Breast epithelium (tissue), 3 donors: ENCODE measurements at regions not wholly inside any gene's neighbourhood (a gene's known extent, or its start where the extent isn't known, plus 50 kb on each side); places are given as distances from the start of the nearest gene placed in this dataset.

ENCODE experiments used
- POLR2A ChIP-seq: fragments of 450-650 bp; IDR thresholded peaks from one replicate; pipeline ENCODE4 v1.6.1; 2016; ENCODE audit warnings: antibody characterized with exemption, mild to moderate bottlenecking, moderate library complexity
- POLR2AphosphoS5 ChIP-seq, 3 donors: sonication (generic); formaldehyde crosslinking; IDR thresholded peaks; one replicate each; pipeline ENCODE4 v1.6.1; 2017; ENCODE audit warnings: antibody characterized with exemption in 3 of 3
- TF ChIP-seq, protein P1 (sequence below), 3 donors: fragments of 450-650 bp; IDR thresholded peaks; one replicate each; pipeline ENCODE4 v1.5.1; 2016 to 2017; ENCODE audit warnings: antibody characterized with exemption in 3 of 3, mild to moderate bottlenecking in 3 of 3, moderate library complexity in 3 of 3

GRCh38 chr6:167502471-167502870, 177.6 kb downstream of the TTLL2 start:
- TF ChIP-seq, protein P1, sequence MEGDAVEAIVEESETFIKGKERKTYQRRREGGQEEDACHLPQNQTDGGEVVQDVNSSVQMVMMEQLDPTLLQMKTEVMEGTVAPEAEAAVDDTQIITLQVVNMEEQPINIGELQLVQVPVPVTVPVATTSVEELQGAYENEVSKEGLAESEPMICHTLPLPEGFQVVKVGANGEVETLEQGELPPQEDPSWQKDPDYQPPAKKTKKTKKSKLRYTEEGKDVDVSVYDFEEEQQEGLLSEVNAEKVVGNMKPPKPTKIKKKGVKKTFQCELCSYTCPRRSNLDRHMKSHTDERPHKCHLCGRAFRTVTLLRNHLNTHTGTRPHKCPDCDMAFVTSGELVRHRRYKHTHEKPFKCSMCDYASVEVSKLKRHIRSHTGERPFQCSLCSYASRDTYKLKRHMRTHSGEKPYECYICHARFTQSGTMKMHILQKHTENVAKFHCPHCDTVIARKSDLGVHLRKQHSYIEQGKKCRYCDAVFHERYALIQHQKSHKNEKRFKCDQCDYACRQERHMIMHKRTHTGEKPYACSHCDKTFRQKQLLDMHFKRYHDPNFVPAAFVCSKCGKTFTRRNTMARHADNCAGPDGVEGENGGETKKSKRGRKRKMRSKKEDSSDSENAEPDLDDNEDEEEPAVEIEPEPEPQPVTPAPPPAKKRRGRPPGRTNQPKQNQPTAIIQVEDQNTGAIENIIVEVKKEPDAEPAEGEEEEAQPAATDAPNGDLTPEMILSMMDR (IDR thresholded peaks at IDR 0.05), result no peak
- no peak for TF ChIP-seq POLR2AphosphoS5 (IDR thresholded peaks at IDR 0.05)
- TF ChIP-seq POLR2A, result no peak
